Neutrophil (primary cell): ENCODE measurements at regions not wholly inside any gene's neighbourhood (a gene's known extent, or its start where the extent isn't known, plus 50 kb on each side); places are given as distances from the start of the nearest gene placed in this dataset.

Experiments used
- H3K27ac ChIP-seq: fragments of 200-600 bp; sonication (generic); 2 replicates; pipeline ENCODE4 v1.5.1; 2016; ENCODE audit warnings: mild to moderate bottlenecking, moderate library complexity
- H3K27me3 ChIP-seq: fragments of 200-600 bp; sonication (generic); 2 replicates; pipeline ENCODE4 v1.6.0; 2016; ENCODE audit warnings: mild to moderate bottlenecking
- H3K36me3 ChIP-seq: fragments of 200-600 bp; sonication (generic); 2 replicates; pipeline ENCODE4 v1.5.1; 2017
- H3K4me1 ChIP-seq, 2 experiments: fragments of 200-600 bp in 1 of 2; sonication (generic) in 1 of 2; 1 replicate in 1 of 2; 2 replicates in 1 of 2; pipeline versions ENCODE4 v1.5.1 to v1.6.1; 2013 to 2016; ENCODE audit warnings: low read depth in 1 of 2, low read length in 1 of 2, mild to moderate bottlenecking in 1 of 2, moderate library complexity in 1 of 2; ENCODE audit not compliant: control insufficient read depth in 1 of 2, insufficient read depth in 1 of 2
- H3K4me3 ChIP-seq, 2 experiments: fragments of 200-600 bp in 1 of 2; sonication (generic) in 1 of 2; 1 replicate in 1 of 2; 2 replicates in 1 of 2; pipeline ENCODE4 v1.5.1; 2013 to 2016; ENCODE audit warnings: low read depth in 1 of 2, low read length in 1 of 2, mild to moderate bottlenecking in 1 of 2, moderate library complexity in 1 of 2
- H3K9me3 ChIP-seq: fragments of 200-600 bp; sonication (generic); 2 replicates; pipeline ENCODE4 v1.5.1; 2016
- CTCF ChIP-seq: fragments of 200-600 bp; sonication (generic); IDR thresholded peaks from 2 replicates; pipeline ENCODE4 v1.5.1; 2016; ENCODE audit warnings: antibody characterized with exemption

- Histone ChIP-seq H3K36me3 (no peaks in the 10 kb centered on the region), H3K27ac (no peak overlapping the region), H3K4me1 (no peaks in the 10 kb centered on the region), H3K9me3 (no peaks in the 10 kb centered on the region), H3K4me3 (no peak overlapping the region), H3K27me3 (no peaks in the 10 kb centered on the region)
- TF ChIP-seq CTCF: no peak
Observed at GRCh38 chrX:5388087-5388486, 840.6 kb downstream of the NLGN4X start.

GRCh38 chrX:5380426-5380825 is 848.2 kb downstream of the NLGN4X start:
- Histone ChIP-seq H3K27me3 (no peaks in the 10 kb centered on the region), H3K27ac (no peak overlapping the region), H3K4me1 (no peaks in the 10 kb centered on the region), H3K36me3 (no peaks in the 10 kb centered on the region), H3K4me3 (no peak overlapping the region), H3K9me3 (no peaks in the 10 kb centered on the region)
- TF ChIP-seq CTCF: no peak

- no peaks in the 10 kb centered on the region for H3K36me3 ChIP-seq
- no peaks in the 10 kb centered on the region for H3K9me3 ChIP-seq
- H3K4me1 ChIP-seq: no peaks in the 10 kb centered on the region
- H3K27me3 ChIP-seq: no peaks in the 10 kb centered on the region
- no peak for TF ChIP-seq CTCF
- no peak overlapping the region for H3K4me3 ChIP-seq
- no peak overlapping the region for H3K27ac ChIP-seq
Observed at GRCh38 chrX:5341902-5342301, 886.8 kb downstream of the NLGN4X start.

- no peak overlapping the region for H3K4me3 ChIP-seq
- no peak overlapping the region for H3K27ac ChIP-seq
- TF ChIP-seq CTCF: no peak
- H3K27me3 ChIP-seq: no peaks in the 10 kb centered on the region
- H3K36me3 ChIP-seq: no peaks in the 10 kb centered on the region
- H3K9me3 ChIP-seq: no peaks in the 10 kb centered on the region
- no peaks in the 10 kb centered on the region for H3K4me1 ChIP-seq
Observed at GRCh38 chrX:5337160-5337559, 891.5 kb downstream of the NLGN4X start.

- TF ChIP-seq CTCF: no peak
- H3K27me3 ChIP-seq: no peaks in the 10 kb centered on the region
- H3K9me3 ChIP-seq: no peaks in the 10 kb centered on the region
- H3K36me3 ChIP-seq: no peaks in the 10 kb centered on the region
- no peaks in the 10 kb centered on the region for H3K4me1 ChIP-seq
- no peak overlapping the region for H3K4me3 ChIP-seq
- H3K27ac ChIP-seq: no peak overlapping the region
Observed at GRCh38 chrX:5324546-5324945, 904.1 kb downstream of the NLGN4X start.

DNA sequence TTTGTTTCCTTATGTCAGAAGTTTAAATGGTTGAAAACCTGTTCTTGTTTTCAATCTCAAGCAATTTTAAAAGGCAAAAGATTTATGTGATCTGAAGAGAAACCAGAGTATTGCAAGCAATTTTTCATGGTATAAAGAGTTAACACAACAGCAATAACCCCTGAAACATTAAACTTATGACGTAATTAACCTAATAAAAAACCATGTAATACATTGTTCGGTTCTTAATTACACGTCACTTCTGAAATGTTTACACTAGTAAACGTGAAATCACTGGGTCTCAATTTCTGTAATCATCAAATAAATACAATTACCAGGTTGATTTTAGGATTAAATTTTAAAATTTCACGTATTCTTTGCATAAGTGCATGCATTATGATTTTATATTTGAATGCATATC is 914.5 kb downstream of the NLGN4X start:
- Histone ChIP-seq H3K27ac (no peak overlapping the region), H3K36me3 (no peaks in the 10 kb centered on the region), H3K9me3 (no peaks in the 10 kb centered on the region), H3K27me3 (no peaks in the 10 kb centered on the region), H3K4me3 (no peak overlapping the region), H3K4me1 (no peaks in the 10 kb centered on the region)
- no peak for TF ChIP-seq CTCF
